Thyroid gland (tissue), 4 donors: ENCODE measurements at regions not wholly inside any gene's neighbourhood (a gene's known extent, or its start where the extent isn't known, plus 50 kb on each side); places are given as distances from the start of the nearest gene placed in this dataset.

Experiments used
- POLR2A ChIP-seq, 2 donors: fragments of 450-650 bp; IDR thresholded peaks; one replicate each; pipeline ENCODE4 v1.6.1; 2017; ENCODE audit warnings: antibody characterized with exemption in 2 of 2, mild to moderate bottlenecking in 2 of 2, moderate library complexity in 1 of 2
- TF ChIP-seq, protein P1 (sequence below), 6 experiments: fragments of 200-600 bp in 3 of 6; fragments of 450-650 bp in 3 of 6; sonication (generic) in 3 of 6; IDR thresholded peaks; one replicate each; pipeline ENCODE4 v1.5.1; 2016 to 2019; ENCODE audit warnings: antibody characterized with exemption in 6 of 6, mild to moderate bottlenecking in 2 of 6, inconsistent platforms in 1 of 6, moderate library complexity in 1 of 6

DNA sequence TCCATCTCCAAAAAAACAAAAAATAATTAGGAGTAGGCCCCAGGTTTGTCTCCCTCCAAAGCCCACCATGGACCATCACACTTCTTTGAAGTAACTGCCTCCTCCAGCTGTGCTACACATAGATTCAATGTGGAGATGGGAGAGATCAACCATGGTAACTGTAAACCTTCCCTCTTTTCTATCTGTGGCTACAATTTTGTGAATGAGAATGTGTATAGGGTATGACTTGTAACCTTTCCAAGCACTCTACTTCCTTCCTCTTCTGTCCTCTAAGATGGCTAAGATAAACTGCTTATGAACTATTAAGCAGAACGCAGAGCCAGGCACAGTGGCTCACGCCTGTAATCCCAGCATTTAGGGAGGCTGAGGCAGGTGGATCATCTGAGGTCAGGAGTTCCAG, 55.5 kb upstream of the ATP11B start:
- TF ChIP-seq, protein P1, sequence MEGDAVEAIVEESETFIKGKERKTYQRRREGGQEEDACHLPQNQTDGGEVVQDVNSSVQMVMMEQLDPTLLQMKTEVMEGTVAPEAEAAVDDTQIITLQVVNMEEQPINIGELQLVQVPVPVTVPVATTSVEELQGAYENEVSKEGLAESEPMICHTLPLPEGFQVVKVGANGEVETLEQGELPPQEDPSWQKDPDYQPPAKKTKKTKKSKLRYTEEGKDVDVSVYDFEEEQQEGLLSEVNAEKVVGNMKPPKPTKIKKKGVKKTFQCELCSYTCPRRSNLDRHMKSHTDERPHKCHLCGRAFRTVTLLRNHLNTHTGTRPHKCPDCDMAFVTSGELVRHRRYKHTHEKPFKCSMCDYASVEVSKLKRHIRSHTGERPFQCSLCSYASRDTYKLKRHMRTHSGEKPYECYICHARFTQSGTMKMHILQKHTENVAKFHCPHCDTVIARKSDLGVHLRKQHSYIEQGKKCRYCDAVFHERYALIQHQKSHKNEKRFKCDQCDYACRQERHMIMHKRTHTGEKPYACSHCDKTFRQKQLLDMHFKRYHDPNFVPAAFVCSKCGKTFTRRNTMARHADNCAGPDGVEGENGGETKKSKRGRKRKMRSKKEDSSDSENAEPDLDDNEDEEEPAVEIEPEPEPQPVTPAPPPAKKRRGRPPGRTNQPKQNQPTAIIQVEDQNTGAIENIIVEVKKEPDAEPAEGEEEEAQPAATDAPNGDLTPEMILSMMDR (IDR thresholded peaks at IDR 0.05) = no peak
- no peak for TF ChIP-seq POLR2A (IDR thresholded peaks at IDR 0.05)
